ENCODE measurements at regions not wholly inside any gene's neighbourhood (a gene's known extent, or its start where the extent isn't known, plus 50 kb on each side); places are given as distances from the start of the nearest gene placed in this dataset.

GRCh38 chr2:579351-579886 lies 97.8 kb downstream of the TMEM18 start:
- DNase-seq, result no peak
- intact Hi-C loops (cut with micrococcal nuclease), result no loop called here
- peaks cover 7% of the 10 kb centered on the region for H3K27me3 Mint-ChIP-seq (ENCODE audit: low read depth)
- no peaks in the 10 kb centered on the region for H3K4me1 Mint-ChIP-seq (ENCODE audit: low read depth)
- no peak overlapping the region for H3K27ac Mint-ChIP-seq
- CTCF ChIA-PET, result interaction anchor here (0.5 kb wide), 1 partner anchor 76 kb away, joined by 4 read pairs; no protein-coding TSS in a partner anchor
- peaks cover 4% of the 10 kb centered on the region for H3K36me3 Mint-ChIP-seq (ENCODE audit: low read depth)
- H3K9me3 Mint-ChIP-seq, result peaks cover 15% of the 10 kb centered on the region
- no peak overlapping the region for H3K4me3 Mint-ChIP-seq

- H3K36me3 Mint-ChIP-seq (ENCODE audit: low read depth), result peaks cover 4% of the 10 kb centered on the region
- intact Hi-C loops (cut with micrococcal nuclease), result no loop called here
- H3K4me1 Mint-ChIP-seq (ENCODE audit: low read depth), result no peaks in the 10 kb centered on the region
- H3K27me3 Mint-ChIP-seq (ENCODE audit: low read depth), result peaks cover 7% of the 10 kb centered on the region
- H3K4me3 Mint-ChIP-seq, result no peak overlapping the region
- DNase-seq, result no peak
- CTCF ChIA-PET, result no interaction called here
- peaks cover 24% of the 10 kb centered on the region for H3K9me3 Mint-ChIP-seq
- no peak overlapping the region for H3K27ac Mint-ChIP-seq
Observed at GRCh38 chr2:576292-576691, 100.9 kb downstream of the TMEM18 start.

- Mint-ChIP-seq H3K27me3 (ENCODE audit: low read depth) (peaks cover 8% of the 10 kb centered on the region), H3K9me3 (peaks cover 24% of the 10 kb centered on the region), H3K27ac (no peak overlapping the region), H3K36me3 (ENCODE audit: low read depth) (peaks cover 4% of the 10 kb centered on the region), H3K4me1 (ENCODE audit: low read depth) (no peaks in the 10 kb centered on the region), H3K4me3 (no peak overlapping the region)
- CTCF ChIA-PET, result interaction anchor here (0.7 kb wide), 1 partner anchor 562 kb away, joined by 3 read pairs; no protein-coding TSS in a partner anchor
- intact Hi-C loops (cut with micrococcal nuclease), result no loop called here
- no peak for DNase-seq
Observed at GRCh38 chr2:575727-576236, 101.4 kb downstream of the TMEM18 start.

GRCh38 chr2:575030-575726 lies 102.0 kb downstream of the TMEM18 start:
- no peak for DNase-seq
- Mint-ChIP-seq H3K4me3 (no peak overlapping the region), H3K36me3 (ENCODE audit: low read depth) (peaks cover 4% of the 10 kb centered on the region), H3K4me1 (ENCODE audit: low read depth) (no peaks in the 10 kb centered on the region), H3K9me3 (peaks cover 24% of the 10 kb centered on the region), H3K27me3 (ENCODE audit: low read depth) (peaks cover 12% of the 10 kb centered on the region), H3K27ac (no peak overlapping the region)
- intact Hi-C loops (cut with micrococcal nuclease), result no loop called here
- CTCF ChIA-PET, result interaction anchor here (0.7 kb wide), 1 partner anchor 562 kb away, joined by 3 read pairs; no protein-coding TSS in a partner anchor

GRCh38 chr2:573805-574392 lies 103.3 kb downstream of the TMEM18 start:
- Mint-ChIP-seq H3K9me3 (peaks cover 24% of the 10 kb centered on the region), H3K36me3 (ENCODE audit: low read depth) (peaks cover 4% of the 10 kb centered on the region), H3K27me3 (ENCODE audit: low read depth) (peaks cover 19% of the 10 kb centered on the region), H3K4me3 (no peak overlapping the region), H3K4me1 (ENCODE audit: low read depth) (no peaks in the 10 kb centered on the region), H3K27ac (no peak overlapping the region)
- CTCF ChIA-PET, result no interaction called here
- intact Hi-C loops (cut with micrococcal nuclease), result no loop called here
- no peak for DNase-seq

- CTCF ChIA-PET, result no interaction called here
- H3K36me3 Mint-ChIP-seq (ENCODE audit: low read depth), result peaks cover 4% of the 10 kb centered on the region
- intact Hi-C loops (cut with micrococcal nuclease), result no loop called here
- peaks cover 24% of the 10 kb centered on the region for H3K9me3 Mint-ChIP-seq
- H3K4me3 Mint-ChIP-seq, result no peak overlapping the region
- H3K4me1 Mint-ChIP-seq (ENCODE audit: low read depth), result no peaks in the 10 kb centered on the region
- peaks cover 21% of the 10 kb centered on the region for H3K27me3 Mint-ChIP-seq (ENCODE audit: low read depth)
- H3K27ac Mint-ChIP-seq, result no peak overlapping the region
- DNase-seq, result no peak
Observed at GRCh38 chr2:573025-573424, 104.2 kb downstream of the TMEM18 start.

GRCh38 chr2:569681-570080 lies 107.5 kb downstream of the TMEM18 start:
- no peak overlapping the region for H3K27ac Mint-ChIP-seq
- peaks cover 9% of the 10 kb centered on the region for H3K9me3 Mint-ChIP-seq
- CTCF ChIA-PET, result interaction anchor here (0.6 kb wide), 1 partner anchor 42 kb away, joined by 4 read pairs; no protein-coding TSS in a partner anchor
- H3K36me3 Mint-ChIP-seq (ENCODE audit: low read depth), result no peaks in the 10 kb centered on the region
- no peak for DNase-seq
- H3K27me3 Mint-ChIP-seq (ENCODE audit: low read depth), result peaks cover 42% of the 10 kb centered on the region
- no peak overlapping the region for H3K4me3 Mint-ChIP-seq
- intact Hi-C loops (cut with micrococcal nuclease), result no loop called here
- H3K4me1 Mint-ChIP-seq (ENCODE audit: low read depth), result no peaks in the 10 kb centered on the region

- CTCF ChIA-PET, result interaction anchor here (0.7 kb wide), 1 partner anchor 546 kb away, joined by 3 read pairs; no protein-coding TSS in a partner anchor
- H3K27ac Mint-ChIP-seq, result no peak overlapping the region
- H3K9me3 Mint-ChIP-seq, result peaks cover 8% of the 10 kb centered on the region
- no peaks in the 10 kb centered on the region for H3K36me3 Mint-ChIP-seq (ENCODE audit: low read depth)
- intact Hi-C loops (cut with micrococcal nuclease), result no loop called here
- H3K4me1 Mint-ChIP-seq (ENCODE audit: low read depth), result no peaks in the 10 kb centered on the region
- DNase-seq, result no peak
- peaks cover 42% of the 10 kb centered on the region for H3K27me3 Mint-ChIP-seq (ENCODE audit: low read depth)
- H3K4me3 Mint-ChIP-seq, result no peak overlapping the region
Observed at GRCh38 chr2:568639-569235, 108.5 kb downstream of the TMEM18 start.

GRCh38 chr2:567865-568638 lies 109.2 kb downstream of the TMEM18 start:
- H3K4me3 Mint-ChIP-seq, result no peak overlapping the region
- DNase-seq, result no peak
- peaks cover 45% of the 10 kb centered on the region for H3K27me3 Mint-ChIP-seq (ENCODE audit: low read depth)
- H3K27ac Mint-ChIP-seq, result no peak overlapping the region
- no peaks in the 10 kb centered on the region for H3K4me1 Mint-ChIP-seq (ENCODE audit: low read depth)
- CTCF ChIA-PET, result no interaction called here
- H3K9me3 Mint-ChIP-seq, result peaks cover 8% of the 10 kb centered on the region
- intact Hi-C loops (cut with micrococcal nuclease), result no loop called here
- H3K36me3 Mint-ChIP-seq (ENCODE audit: low read depth), result no peaks in the 10 kb centered on the region

- DNase-seq, result no peak
- no peak overlapping the region for H3K4me3 Mint-ChIP-seq
- peaks cover 8% of the 10 kb centered on the region for H3K9me3 Mint-ChIP-seq
- H3K36me3 Mint-ChIP-seq (ENCODE audit: low read depth), result no peaks in the 10 kb centered on the region
- peaks cover 45% of the 10 kb centered on the region for H3K27me3 Mint-ChIP-seq (ENCODE audit: low read depth)
- intact Hi-C loops (cut with micrococcal nuclease), result no loop called here
- no peak overlapping the region for H3K27ac Mint-ChIP-seq
- H3K4me1 Mint-ChIP-seq (ENCODE audit: low read depth), result no peaks in the 10 kb centered on the region
- CTCF ChIA-PET, result no interaction called here
Observed at GRCh38 chr2:567496-567864, 109.7 kb downstream of the TMEM18 start.

- H3K4me1 Mint-ChIP-seq (ENCODE audit: low read depth), result no peaks in the 10 kb centered on the region
- intact Hi-C loops (cut with micrococcal nuclease), result no loop called here
- peaks cover 47% of the 10 kb centered on the region for H3K27me3 Mint-ChIP-seq (ENCODE audit: low read depth)
- H3K9me3 Mint-ChIP-seq, result peaks cover 1% of the 10 kb centered on the region
- CTCF ChIA-PET, result no interaction called here
- no peak overlapping the region for H3K4me3 Mint-ChIP-seq
- no peak for DNase-seq
- H3K27ac Mint-ChIP-seq, result no peak overlapping the region
- H3K36me3 Mint-ChIP-seq (ENCODE audit: low read depth), result no peaks in the 10 kb centered on the region
Observed at GRCh38 chr2:566379-567313, 110.6 kb downstream of the TMEM18 start.

Measured in activated naive CD4-positive, alpha-beta T cell treated with anti-CD3 and anti-CD28 coated beads for 36 hours (primary cell).